Right lobe of liver (tissue), 6 donors: ENCODE measurements at regions not wholly inside any gene's neighbourhood (a gene's known extent, or its start where the extent isn't known, plus 50 kb on each side); places are given as distances from the start of the nearest gene placed in this dataset.

Experiments used
- ATAC-seq, 4 donors: fragments of 200-7000 bp; cut with Tn5 transposase; one replicate each; pipeline ENCODE4 v1.9.1; 2020; ENCODE audit warnings: mild to moderate bottlenecking in 4 of 4, moderate library complexity in 4 of 4
- DNase-seq, 3 donors: peaks; one replicate each; pipeline ENCODE4 v3.0.0-alpha.2; 2020
- H3K27ac ChIP-seq, 3 donors: fragments of 200-600 bp; one replicate each; pipeline ENCODE4 v1.8.0; 2022
- H3K27me3 ChIP-seq, 2 donors: fragments of 200-600 bp; one replicate each; pipeline ENCODE4 v1.8.0; 2022
- H3K36me3 ChIP-seq, 4 donors: fragments of 200-600 bp; sonication (generic) in 1 of 4; one replicate each; pipeline versions ENCODE4 v1.5.1 to v1.8.0; 2017 to 2022; ENCODE audit warnings: control low read depth in 1 of 4
- H3K4me1 ChIP-seq, 4 donors: fragments of 200-600 bp; sonication (generic) in 1 of 4; one replicate each; pipeline versions ENCODE4 v1.5.1 to v1.8.0; 2017 to 2022; ENCODE audit warnings: control low read depth in 1 of 4
- H3K4me3 ChIP-seq, 3 donors: fragments of 200-600 bp; one replicate each; pipeline ENCODE4 v1.8.0; 2022
- H3K9me3 ChIP-seq, 4 donors: fragments of 200-600 bp; sonication (generic) in 1 of 4; one replicate each; pipeline versions ENCODE4 v1.5.1 to v1.8.0; 2017 to 2022; ENCODE audit warnings: control low read depth in 1 of 4
- CTCF ChIP-seq, 4 donors: fragments of 200-600 bp in 3 of 4; fragments of 450-650 bp in 1 of 4; IDR thresholded peaks; one replicate each; pipeline versions ENCODE4 v1.5.1 to v1.8.0; 2016 to 2022; ENCODE audit warnings: antibody characterized with exemption in 4 of 4, mild to moderate bottlenecking in 2 of 4
- POLR2A ChIP-seq: fragments of 450-650 bp; IDR thresholded peaks from one replicate; pipeline ENCODE4 v1.6.1; 2017; ENCODE audit warnings: antibody characterized with exemption, mild to moderate bottlenecking
- WGBS: methylation state at CpG from one replicate; pipeline ENCODE4 v1.1.6; 2018; ENCODE audit warnings: low coverage, low lambda C conversion rate; ENCODE audit not compliant: insufficient coverage; ENCODE audit errors: missing lambda C conversion rate; 5-methylcytosine and 5-hydroxymethylcytosine counted together
- intact Hi-C, 2 donors: fragments of 100-400 bp; cut with DNase I; formaldehyde crosslinking; loops; one replicate each; pipeline versions ENCODE4 v1.11.2 to v1.14.1; 2022
- donor health status: DM: no; HTN: yes; CAD: no.
- donor health status: DM: no; HTN: no; CAD: no.
- donor health status: DM: no; HTN: no; CAD: no.
- donor health status: DM: no; HTN: yes; CAD: no.
- donor health status: DM: no; HTN: yes; CAD: no.

GRCh38 chr5:93924628-93925027 is 183.2 kb upstream of the POU5F2 start:
- no peak for ATAC-seq
- intact Hi-C loops = no loop called here
- no peak for TF ChIP-seq CTCF (IDR thresholded peaks at IDR 0.05)
- no peak for TF ChIP-seq POLR2A
- 66% methylated on average over 2 of the region's 2 CpGs for WGBS
- no peak overlapping the region for H3K27ac ChIP-seq
- H3K36me3 ChIP-seq = no peaks in the 10 kb centered on the region
- no peaks in the 10 kb centered on the region for H3K27me3 ChIP-seq
- DNase-seq = no peak
- H3K4me3 ChIP-seq = no peak overlapping the region
- H3K9me3 ChIP-seq = no peaks in the 10 kb centered on the region
- H3K4me1 ChIP-seq = no peaks in the 10 kb centered on the region

- DNase-seq (no peak), ATAC-seq (no peak)
- no peak overlapping the region for H3K27ac ChIP-seq
- intact Hi-C loops = no loop called here
- H3K9me3 ChIP-seq = no peaks in the 10 kb centered on the region
- no peaks in the 10 kb centered on the region for H3K4me1 ChIP-seq
- H3K4me3 ChIP-seq = no peak overlapping the region
- no peaks in the 10 kb centered on the region for H3K27me3 ChIP-seq
- no peak for TF ChIP-seq CTCF (IDR thresholded peaks at IDR 0.05)
- no peak for TF ChIP-seq POLR2A
- no peaks in the 10 kb centered on the region for H3K36me3 ChIP-seq
- 91% methylated on average over 5 of the region's 5 CpGs for WGBS
Observed at GRCh38 chr5:93922551-93922950, 181.2 kb upstream of the POU5F2 start.

GRCh38 chr5:93921001-93921400 is 179.6 kb upstream of the POU5F2 start:
- no peaks in the 10 kb centered on the region for H3K9me3 ChIP-seq
- H3K27ac ChIP-seq = no peak overlapping the region
- H3K27me3 ChIP-seq = no peaks in the 10 kb centered on the region
- no peak for ATAC-seq
- H3K36me3 ChIP-seq = no peaks in the 10 kb centered on the region
- DNase-seq = no peak
- no peak overlapping the region for H3K4me3 ChIP-seq
- no peak for TF ChIP-seq CTCF (IDR thresholded peaks at IDR 0.05)
- TF ChIP-seq POLR2A = no peak
- intact Hi-C loops = no loop called here
- WGBS = 82% methylated on average over 2 of the region's 2 CpGs
- no peaks in the 10 kb centered on the region for H3K4me1 ChIP-seq

- intact Hi-C loops = no loop called here
- Histone ChIP-seq H3K36me3 (no peaks in the 10 kb centered on the region), H3K9me3 (no peaks in the 10 kb centered on the region), H3K27ac (no peak overlapping the region), H3K4me3 (no peak overlapping the region), H3K4me1 (no peaks in the 10 kb centered on the region), H3K27me3 (no peaks in the 10 kb centered on the region)
- DNase-seq (no peak), ATAC-seq (no peak)
- TF ChIP-seq POLR2A = no peak
- no peak for TF ChIP-seq CTCF (IDR thresholded peaks at IDR 0.05)
- WGBS = 89% methylated on average over 1 of the region's 1 CpG
Observed at GRCh38 chr5:93916872-93917271, 175.5 kb upstream of the POU5F2 start.

GRCh38 chr5:93915142-93915553 is 173.7 kb upstream of the POU5F2 start:
- intact Hi-C loops = no loop called here
- H3K36me3 ChIP-seq = no peaks in the 10 kb centered on the region
- DNase-seq = no peak
- H3K4me1 ChIP-seq = no peaks in the 10 kb centered on the region
- ATAC-seq = peak; percentile 81 to 91 (median 88)
- no peaks in the 10 kb centered on the region for H3K27me3 ChIP-seq
- no peaks in the 10 kb centered on the region for H3K9me3 ChIP-seq
- H3K27ac ChIP-seq = no peak overlapping the region
- no peak for TF ChIP-seq POLR2A
- TF ChIP-seq CTCF (IDR thresholded peaks at IDR 0.05) = peak; percentile 58 to 64 (median 62)
- no peak overlapping the region for H3K4me3 ChIP-seq
